ENCODE measurements at regions not wholly inside any gene's neighbourhood (a gene's known extent, or its start where the extent isn't known, plus 50 kb on each side); places are given as distances from the start of the nearest gene placed in this dataset.

DNA sequence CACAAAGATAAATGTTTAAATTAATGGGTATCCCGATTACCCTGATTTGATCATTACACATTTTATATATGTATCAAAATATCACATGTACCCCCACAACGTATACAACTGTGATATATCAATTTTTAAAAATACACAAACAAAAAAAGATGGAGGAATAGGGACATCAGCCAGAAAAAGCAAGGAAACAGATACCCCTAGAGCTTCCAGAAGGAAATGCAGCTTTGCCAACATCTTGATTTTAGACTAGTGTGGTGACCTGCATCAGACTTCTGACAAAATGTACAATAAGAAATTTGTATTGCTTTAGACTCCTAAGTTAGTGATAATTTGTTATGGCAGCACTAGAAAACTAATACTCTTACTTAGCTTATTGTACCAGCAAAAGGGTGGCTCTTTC, 483.8 kb downstream of the TUSC7 start:
- TF ChIP-seq BHLHE40 (IDR thresholded peaks at IDR 0.05; ENCODE audit: borderline replicate concordance) (no peak), SUZ12 (IDR thresholded peaks at IDR 0.05) (no peak), SP1 (IDR thresholded peaks at IDR 0.05) (no peak), HDGF (IDR thresholded peaks at IDR 0.05; ENCODE audit: borderline replicate concordance) (no peak), ZNF384 (IDR thresholded peaks at IDR 0.05) (no peak), ELF4 (IDR thresholded peaks at IDR 0.05) (no peak), FOXM1 (IDR thresholded peaks at IDR 0.05; ENCODE audit: borderline replicate concordance) (no peak), FOXK2 (IDR thresholded peaks at IDR 0.05) (no peak), NFRKB (IDR thresholded peaks at IDR 0.05) (no peak), LEF1 (IDR thresholded peaks at IDR 0.05; ENCODE audit: borderline replicate concordance) (no peak), CTBP1 (IDR thresholded peaks at IDR 0.05; ENCODE audit: borderline replicate concordance) (no peak), FOXA1 (IDR thresholded peaks at IDR 0.05) (no peak)
- TF ChIP-seq, protein P1, sequence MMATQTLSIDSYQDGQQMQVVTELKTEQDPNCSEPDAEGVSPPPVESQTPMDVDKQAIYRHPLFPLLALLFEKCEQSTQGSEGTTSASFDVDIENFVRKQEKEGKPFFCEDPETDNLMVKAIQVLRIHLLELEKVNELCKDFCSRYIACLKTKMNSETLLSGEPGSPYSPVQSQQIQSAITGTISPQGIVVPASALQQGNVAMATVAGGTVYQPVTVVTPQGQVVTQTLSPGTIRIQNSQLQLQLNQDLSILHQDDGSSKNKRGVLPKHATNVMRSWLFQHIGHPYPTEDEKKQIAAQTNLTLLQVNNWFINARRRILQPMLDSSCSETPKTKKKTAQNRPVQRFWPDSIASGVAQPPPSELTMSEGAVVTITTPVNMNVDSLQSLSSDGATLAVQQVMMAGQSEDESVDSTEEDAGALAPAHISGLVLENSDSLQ (IDR thresholded peaks at IDR 0.05) = no peak
